C4-2B (cell line): ENCODE measurements at regions not wholly inside any gene's neighbourhood (a gene's known extent, or its start where the extent isn't known, plus 50 kb on each side); places are given as distances from the start of the nearest gene placed in this dataset.
"Not testable (repeated sequence)": the region's sequence is repeated elsewhere in the genome, so short reads cannot be mapped to it uniquely, and the experiment has no call there.

Experiments
- H3K27ac ChIP-seq: fragments of 450-650 bp; 2 replicates; pipeline ENCODE4 v1.5.1; 2017
- CTCF ChIP-seq: fragments of 450-650 bp; conservative IDR thresholded peaks from 2 replicates; pipeline ENCODE4 v1.5.1; 2017; ENCODE audit warnings: mild to moderate bottlenecking
- ZFX ChIP-seq: fragments of 450-650 bp; IDR thresholded peaks from 2 replicates; pipeline ENCODE4 v1.6.1; 2017

GRCh38 chr6:66103954-66104353, 396.9 kb upstream of the EYS start:
- no peak overlapping the region for H3K27ac ChIP-seq
- no peak for TF ChIP-seq CTCF
- no peak for TF ChIP-seq ZFX

DNA sequence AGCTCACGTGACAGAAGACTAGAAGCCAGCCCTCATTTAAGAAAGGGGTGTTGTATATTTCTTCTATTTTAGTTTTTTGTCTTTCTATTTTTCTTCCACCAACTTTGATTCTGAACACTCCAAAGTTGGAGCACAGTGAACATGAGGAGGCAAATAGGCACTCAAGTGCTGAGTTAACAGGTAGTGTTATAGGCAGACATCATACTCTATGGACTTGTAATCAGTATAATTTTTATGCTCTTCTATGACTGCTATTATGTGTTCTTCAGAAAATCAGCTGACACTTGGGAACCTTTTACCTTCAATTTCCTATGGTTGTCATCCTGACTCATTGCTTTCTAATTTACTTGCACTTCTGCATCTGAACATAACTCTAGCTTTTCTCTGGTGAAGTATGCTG, 396.3 kb upstream of the EYS start:
- TF ChIP-seq ZFX: no peak
- no peak for TF ChIP-seq CTCF
- H3K27ac ChIP-seq: no peak overlapping the region

- H3K27ac ChIP-seq: no peak overlapping the region
- no peak for TF ChIP-seq CTCF
- TF ChIP-seq ZFX: no peak
Observed at GRCh38 chr6:66096679-66097078, 389.7 kb upstream of the EYS start.

DNA sequence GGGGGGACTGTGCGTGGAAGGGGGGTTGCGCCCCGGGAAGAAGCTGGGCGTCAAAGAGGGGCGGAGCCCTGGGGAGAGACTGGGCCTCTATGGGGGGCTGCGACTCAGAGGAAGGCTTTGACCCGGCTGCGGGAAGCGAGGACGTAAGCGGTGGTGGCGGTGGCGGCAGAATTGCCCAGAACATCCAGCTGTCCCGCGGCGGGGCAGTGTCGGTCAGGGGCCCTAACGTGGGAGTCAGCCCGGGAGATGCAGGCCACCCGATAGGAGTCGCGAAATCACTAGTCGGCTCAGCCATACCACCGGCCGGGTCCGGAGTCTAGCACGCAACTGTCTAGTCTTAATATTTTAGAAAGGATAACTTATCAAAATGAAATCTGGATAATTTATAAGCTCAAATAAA, 387.6 kb upstream of the EYS start:
- H3K27ac ChIP-seq: no peak overlapping the region
- no peak for TF ChIP-seq ZFX
- no peak for TF ChIP-seq CTCF

GRCh38 chr6:66092306-66092705, 385.3 kb upstream of the EYS start:
- H3K27ac ChIP-seq: not testable (repeated sequence)

DNA sequence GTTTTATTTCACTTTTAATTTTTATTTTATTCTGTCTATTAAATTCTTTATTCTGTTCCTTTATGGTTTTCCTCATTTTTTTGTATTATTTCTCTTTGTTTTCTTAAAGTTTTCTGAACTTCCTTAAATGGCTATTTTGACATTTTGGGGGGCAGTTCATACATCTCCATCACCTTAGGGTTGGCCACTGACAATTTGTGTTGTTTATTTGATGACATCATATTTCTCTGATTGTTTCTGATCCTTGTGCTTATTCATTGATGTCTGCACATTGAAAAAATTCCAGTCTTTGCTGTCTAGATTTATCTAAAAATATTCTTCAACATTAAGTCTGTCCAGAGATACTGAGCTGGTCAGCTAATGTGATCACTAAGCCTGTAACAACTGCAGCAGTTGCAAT, 379.5 kb upstream of the EYS start:
- no peak overlapping the region for H3K27ac ChIP-seq
- TF ChIP-seq CTCF (no peak), ZFX (no peak)

GRCh38 chr6:66082914-66083313, 375.9 kb upstream of the EYS start:
- no peak overlapping the region for H3K27ac ChIP-seq
- TF ChIP-seq ZFX (no peak), CTCF (no peak)

DNA sequence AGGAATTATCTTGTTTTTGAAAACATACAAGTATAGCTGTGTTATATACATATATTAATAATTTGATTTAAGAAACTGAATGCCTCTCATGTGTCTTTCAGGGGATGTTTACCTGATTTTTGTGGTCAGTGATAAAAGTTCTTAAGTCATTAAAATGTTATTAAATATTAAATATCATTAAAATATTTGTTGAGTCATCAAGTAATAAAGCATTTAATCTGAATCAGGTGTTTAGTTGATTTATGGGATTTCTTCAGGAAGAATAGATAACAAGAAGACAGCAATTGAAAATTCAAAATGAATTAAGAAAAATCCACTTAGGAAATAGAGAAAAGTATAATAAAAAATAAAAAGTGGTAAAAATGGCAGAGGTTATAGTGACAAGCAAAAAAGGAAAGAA, 361.9 kb upstream of the EYS start:
- TF ChIP-seq ZFX (no peak), CTCF (no peak)

More for the DNA sequence above, 361.9 kb upstream of the EYS start:
- H3K27ac ChIP-seq: no peak overlapping the region
